ENCODE measurements at regions not wholly inside any gene's neighbourhood (a gene's known extent, or its start where the extent isn't known, plus 50 kb on each side); places are given as distances from the start of the nearest gene placed in this dataset.
A peak's percentile ranks its signal among the peaks of the same experiment; 100 is the strongest.

DNA sequence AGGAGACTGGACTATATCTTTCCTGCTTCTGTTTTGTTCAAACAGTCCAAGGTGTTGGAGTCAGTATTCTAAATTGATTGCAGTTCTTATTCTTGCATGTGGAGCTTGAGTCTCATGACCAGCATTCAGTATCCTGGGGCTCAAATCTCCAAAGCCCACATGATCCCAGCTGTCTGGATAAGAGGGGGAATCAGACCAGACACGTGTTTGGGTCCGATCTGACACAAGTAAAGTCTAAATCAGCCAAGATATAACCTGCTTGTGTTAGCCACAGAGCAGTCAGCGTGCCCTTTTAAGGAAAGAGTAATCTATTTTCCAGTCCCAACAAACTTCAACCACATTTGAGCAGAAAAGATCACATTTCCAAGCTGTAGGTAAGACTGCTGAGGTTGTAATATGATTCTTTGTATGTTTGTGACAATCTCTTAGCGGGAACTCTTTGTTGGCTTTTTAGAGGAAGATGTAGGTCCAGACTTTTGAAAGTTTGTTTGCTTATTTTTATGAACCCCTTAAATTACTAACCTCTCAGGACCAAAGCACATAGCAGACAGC is 334.6 kb downstream of the SLC4A3 start:
- no peak for DNase-seq

DNA sequence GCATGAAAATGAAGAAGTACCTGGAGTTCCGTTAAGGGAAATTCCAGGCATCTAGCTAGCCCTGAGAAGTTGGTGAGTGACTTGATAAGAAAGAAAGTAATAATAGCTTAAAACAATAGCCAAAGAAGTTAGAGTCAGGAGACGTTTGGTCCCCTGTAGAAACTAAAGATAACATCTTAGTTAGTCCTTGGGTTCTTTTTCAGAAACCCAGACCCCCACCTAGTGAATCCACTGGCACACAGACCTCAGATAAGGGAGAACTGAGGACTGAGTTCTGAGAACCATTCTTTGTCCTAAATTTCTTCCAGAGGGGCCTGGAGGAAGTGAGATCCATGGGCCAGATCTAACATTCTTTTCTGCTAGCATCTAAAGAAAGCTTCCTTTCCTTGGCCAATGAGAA is 335.4 kb downstream of the SLC4A3 start:
- DNase-seq = no peak

DNA sequence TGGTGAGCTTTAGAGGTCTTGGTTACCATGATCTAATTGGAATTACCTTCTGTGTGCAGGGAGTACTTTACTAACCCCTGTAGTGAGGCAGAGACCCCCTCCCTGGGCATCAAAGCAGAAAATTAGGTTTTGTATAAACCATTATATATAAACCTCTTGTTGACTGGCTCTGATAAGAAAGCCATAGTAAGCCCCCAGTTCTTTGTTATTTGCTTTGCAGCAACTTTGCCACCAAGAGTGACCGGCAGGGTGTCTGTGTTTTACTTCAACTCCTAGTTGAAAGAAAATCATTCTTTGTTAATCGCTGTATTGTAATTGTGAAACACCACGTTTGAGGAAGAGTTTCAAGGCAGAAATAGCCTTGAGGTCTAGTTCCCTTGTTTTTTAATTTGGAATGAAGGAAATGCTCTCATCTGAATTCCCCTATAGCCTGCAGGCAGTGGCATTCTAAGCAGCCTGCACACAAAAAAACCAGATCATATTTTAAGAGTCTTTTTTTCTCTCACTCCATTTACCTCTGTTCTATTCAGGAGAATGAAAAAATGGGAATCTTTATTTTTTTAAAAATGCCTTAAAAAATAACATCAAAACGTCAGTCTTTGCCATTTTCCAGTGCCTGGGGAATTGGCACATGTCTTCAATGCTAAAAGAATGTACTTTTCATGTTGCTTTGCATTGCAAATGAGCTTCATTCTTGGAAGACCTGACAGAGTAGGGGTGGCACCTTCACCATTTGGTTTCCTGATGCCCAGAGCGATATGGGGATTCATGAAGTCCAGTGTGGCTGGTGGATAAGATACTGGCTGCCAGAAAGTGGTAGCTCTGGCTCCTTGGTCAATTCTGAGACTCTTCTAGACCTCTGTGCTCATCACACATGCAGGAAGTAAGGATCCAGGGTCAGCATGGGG is 338.1 kb downstream of the SLC4A3 start:
- peak; percentile 3 for DNase-seq

DNA sequence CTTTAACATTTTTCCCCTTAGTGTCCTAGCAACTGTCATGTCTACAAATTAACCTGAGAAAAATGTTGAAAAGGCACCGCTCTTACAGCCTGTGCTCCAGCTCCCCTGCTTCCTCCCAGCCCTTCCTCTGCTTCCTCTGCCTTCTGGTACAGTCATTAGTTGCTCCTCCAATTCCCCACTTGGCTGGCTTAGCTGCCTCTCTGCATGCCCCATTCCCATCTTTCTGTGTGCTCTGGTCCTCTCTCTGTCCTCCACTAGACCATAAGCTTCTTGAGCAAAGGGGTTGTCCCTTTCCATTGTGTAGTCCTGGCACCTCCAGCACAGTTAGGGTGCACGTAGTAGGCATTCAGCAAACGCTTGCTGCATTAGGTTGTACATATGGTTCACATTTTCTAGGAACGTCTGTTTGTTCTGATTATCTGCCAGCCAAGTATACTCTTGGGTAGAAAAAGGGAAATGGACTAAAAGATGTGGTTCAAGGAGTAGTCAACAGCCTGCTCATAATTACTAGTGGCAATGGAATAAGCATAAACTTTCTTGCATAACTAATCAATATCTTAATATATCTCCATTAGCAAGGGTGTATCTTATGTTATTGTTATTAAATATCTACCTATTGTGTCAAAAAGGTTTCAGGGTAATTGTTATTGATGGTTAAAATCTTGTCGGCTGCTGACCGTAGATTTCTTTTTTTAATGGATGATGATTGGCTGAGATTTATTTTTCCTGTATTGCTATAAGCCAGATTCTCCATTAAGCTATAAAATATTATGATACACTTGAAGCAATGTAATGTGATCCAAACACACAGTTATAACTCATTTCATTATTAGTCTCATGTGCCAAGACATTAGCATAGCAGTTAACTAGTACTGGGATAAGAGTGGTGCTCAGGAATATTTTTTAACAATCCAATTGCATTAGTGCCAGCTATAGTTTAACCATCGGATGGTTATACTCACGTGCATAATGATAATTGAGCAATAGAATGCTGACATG is 340.1 kb downstream of the SLC4A3 start:
- no peak for DNase-seq

DNA sequence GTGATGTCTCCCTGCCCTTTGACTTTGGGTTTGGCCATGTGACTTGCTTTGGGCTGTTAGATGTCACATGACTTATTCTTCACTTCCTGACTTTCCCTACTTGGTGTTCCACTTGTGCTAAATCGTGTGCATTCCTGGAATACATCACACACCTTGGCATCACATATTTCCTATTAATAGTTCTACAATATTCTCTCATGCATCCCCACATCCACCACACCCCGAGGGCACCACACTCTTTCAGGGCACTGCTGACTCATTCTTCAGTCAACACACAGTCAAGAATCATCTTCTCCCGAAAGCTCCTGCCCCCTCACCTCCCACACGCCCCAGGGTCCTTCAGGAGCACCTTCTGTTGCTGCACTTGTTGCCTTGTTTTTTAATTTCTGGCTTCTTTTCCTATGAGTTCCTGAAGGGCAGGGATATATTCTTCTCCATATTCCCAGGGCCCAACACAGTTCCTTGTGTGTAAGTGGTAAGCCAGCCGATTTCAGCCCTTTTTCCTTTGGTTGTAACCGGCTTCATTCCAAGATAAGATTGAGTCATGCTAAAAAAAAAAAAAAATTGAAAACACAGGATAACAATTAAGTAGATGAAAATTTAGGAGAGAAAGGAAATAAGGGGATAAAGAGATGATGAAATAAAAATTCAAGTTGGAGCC is 341.4 kb downstream of the SLC4A3 start:
- no peak for DNase-seq

DNA sequence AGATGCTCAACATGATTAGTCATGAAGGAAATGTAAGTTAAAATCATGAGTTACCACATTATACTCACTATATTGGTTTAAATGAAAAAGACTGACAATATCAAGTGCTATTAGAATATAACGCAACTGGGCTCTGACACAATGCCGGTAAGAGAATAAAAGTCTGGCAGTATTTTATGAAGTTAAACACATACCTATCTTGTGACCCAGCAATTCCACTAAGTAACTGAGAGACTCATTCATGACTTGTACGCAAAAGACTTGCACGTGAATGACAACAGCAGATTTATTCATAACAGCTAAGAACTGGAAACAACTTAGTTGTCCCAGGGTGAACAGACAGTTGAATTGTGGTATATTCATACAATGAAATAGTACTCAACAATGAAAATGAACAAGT is 342.1 kb downstream of the SLC4A3 start:
- DNase-seq = no peak

DNA sequence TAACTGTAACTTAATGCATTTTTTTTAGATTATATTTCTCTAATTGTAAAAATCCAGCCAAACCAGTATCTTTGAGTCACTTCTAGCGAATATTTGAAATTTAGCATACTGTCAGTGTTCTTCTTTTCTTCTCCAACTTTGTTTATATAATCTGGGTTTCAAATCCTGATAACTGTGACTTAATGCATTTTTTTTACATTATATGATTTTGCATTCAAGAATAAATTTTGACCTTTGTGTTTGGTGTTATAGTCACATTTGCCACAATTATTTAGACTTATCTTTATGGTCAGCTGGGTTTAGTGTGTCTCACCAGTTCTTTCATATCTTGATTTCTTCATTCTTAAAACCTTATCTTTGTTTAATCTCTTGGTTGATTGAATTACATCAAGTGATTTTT is 345.7 kb downstream of the SLC4A3 start:
- no peak for DNase-seq

DNA sequence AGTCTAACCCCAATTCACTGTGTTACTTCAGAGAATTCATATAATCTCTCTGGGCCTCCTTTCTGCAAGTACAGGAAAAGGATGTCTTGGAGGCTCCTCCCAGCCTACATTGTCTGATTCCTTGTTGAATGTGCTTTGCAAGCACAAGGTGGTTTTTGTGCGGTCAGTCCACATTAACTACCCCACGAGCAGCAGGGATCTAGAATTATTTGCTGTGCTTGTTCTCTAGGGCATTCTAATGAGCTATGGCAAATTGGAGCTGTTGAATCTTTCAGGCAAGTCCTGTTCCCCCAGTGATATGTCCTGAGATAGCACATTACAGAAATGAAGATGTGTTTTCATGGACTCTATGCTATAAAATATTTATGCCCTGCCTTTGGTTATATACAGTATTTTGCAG is 349.4 kb downstream of the SLC4A3 start:
- DNase-seq = no peak

DNA sequence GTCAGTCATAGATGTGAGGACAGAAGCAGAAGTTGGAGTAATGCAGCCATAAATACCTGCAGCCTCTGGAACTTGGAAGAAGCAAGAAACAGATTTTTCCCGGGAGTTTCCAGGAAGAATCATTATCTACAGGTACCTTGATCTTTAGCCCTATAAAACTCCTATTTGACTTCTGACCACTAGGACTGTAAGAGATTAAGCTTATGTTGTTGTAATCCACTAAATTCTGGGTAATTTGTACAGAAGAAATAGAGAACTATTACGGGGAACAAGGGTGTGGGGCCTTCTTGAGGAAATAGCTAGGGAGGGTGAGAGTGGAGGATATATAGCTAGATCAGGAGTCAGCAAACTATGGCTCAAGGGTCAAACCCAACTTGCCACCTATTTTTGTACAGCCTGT is 353.2 kb downstream of the SLC4A3 start:
- DNase-seq = no peak

DNA sequence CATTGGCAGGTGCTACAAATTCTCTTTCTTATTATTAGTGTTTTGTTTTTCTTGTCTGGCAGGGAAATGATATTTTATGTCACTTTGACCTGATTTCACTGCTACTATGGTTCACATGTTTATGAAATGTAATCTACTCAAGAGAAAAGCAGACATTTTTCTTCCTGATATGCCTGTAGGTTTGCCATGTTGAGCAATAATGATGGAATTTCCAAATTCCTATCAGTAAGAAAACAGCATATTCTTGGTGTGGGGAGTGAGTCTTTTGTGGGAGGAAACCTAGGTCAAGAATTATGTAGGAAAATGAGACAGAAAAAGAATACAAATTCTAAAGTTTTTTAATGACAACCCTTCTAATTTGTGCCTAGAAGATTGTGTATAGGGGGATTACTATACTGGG is 356.4 kb downstream of the SLC4A3 start:
- no peak for DNase-seq

DNA sequence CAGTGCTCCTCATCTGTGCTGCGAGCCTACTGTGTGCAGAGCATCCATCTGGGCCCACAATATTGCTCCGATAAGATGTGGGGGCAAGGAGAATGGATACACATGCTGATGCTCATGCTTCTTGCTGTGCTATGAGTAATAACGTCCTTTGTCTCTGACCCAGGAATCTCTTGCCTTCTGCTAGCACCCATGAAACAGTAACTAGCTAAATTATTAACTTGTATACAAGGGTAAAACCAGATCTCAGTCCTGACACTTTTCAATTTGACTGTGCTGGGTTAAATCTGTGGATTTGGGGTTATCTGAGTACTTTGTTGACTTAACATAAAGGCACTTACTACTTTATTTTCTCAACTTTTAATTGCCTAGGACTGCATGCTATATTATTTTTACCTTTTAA is 357.6 kb downstream of the SLC4A3 start:
- DNase-seq = no peak

DNA sequence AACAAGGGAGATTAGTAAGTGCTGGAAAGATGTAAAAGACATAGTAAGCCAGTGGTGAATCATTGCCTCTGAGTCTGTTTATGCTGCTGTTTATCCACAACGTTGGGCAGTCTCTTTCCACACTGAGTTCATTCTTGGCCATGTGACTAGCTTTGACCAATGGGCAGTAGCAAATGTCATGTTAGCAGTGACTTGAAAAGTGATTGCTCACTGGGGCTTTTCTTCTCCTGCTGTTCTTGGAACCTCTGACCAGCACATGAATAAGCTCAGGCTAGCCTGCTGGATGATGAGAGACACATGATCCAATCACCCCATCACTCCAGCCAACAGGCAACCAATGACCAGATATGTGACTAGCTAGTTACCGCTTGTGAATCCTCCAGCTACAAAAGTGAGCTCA is 360.4 kb downstream of the SLC4A3 start:
- no peak for DNase-seq

DNA sequence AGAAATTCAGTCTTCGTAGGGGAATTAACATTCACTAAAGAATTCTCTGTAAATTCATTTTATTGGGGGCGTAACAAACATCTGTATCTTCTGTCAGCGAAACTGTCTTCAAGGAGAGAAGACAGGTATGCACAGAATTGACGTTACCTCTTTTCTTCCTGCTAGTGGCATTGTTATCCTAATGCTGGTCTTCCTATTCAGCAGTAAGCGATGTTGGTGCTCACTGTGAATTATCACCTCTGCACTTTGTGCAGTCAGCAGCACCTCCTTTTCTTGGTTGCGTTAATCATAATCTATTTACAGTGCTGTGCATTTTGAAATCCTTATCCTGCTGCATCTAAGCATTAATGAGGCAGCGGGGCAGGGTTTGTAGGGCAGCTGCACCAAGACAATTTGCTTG is 362.3 kb downstream of the SLC4A3 start:
- no peak for DNase-seq

DNA sequence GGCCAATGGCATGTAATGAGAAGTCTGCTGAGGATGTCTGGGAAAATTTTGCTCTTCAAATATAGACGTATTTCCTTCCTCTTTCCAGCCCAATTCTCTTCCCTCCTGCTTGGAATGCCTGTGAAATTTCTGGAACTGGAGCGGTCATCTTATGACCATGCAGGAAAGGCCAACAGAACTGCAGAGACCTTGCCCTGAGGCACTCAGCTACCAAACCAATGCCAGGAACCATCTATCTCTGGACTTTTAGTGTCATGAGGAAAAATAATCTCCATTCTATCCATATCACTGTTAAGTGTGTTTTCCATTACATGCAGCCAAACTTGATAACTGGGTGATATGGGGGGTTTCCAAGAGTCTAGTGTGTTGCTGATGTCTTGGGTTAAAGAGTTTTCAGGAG is 363.7 kb downstream of the SLC4A3 start:
- DNase-seq = no peak

DNA sequence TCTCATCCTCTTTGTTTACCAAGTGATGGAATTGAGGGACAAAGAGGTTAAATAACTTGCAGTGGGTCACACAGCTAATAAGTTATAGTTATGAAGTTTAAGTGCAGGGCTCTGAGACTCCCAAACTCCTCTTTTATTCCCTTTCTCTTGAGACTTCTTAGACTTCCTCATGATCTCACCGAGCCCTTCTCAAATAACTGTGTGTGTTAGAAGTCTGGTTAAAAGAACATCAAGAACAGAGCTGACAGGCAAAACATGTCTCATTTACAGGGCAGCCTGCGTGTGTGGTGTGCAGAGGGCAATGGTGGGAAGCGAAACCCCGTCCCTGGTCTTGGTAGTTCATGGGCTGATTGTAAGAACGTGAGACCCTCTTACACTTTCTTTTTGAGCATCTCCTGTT is 368.0 kb downstream of the SLC4A3 start:
- DNase-seq = no peak

DNA sequence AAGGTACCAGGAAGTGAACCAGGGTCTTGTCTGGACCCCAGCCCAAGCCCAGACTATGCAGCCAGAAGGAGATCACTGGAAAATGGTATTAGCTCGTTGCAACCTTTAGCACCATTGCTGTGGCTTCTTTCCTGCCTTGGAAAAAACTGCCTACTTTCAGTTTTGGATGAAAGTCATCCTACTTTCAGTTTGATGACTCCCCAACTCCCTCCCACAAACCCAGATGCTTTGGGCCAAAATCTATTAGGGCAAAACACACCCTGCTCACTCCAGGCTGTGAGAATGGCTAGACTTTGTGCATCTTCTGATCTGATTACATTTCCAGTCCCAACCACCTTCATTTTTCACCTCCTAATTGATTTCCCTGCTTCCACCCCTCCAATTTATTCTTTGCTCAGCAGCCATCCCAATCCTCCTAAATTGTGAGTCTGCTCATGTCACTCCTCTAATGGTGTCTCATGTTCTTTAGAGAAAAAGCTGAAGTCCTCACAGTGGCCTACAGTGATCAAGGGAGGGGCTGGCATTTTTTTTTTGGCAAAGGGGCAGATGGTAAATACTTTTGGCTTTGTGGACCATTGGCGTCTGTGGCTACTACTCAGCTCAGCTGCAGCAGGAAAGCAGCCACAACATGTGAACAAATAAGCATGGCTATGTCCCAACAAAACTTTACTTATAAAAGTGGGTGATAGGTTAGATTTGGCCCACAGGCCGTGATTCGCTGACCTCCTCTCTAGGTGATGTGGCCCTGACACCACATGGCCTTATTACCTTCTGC is 368.7 kb downstream of the SLC4A3 start:
- DNase-seq = no peak

DNA sequence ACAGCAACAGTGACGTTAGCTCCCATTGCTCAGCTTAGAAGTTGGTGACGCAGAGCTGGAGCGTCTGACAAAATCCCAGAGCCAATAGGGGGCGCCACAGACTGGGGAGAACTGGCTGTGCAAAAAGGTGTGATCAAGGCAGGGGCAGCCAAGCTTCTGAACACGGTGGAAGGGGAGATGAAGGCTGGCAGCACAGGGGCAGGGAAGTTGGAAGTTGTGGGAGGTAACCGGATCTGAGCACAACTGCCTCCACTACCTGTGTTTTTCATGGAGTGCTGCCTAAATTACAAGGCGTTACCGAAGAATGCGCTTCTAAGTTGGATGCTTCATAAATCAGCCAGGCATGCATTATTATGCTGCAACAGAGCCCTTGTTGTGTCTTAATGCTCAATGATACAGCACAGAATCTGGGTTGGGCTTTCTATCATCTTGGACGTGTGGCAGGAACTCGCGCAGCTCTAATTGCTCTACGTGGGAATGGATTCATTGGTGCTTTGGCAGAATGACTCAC is 370.0 kb downstream of the SLC4A3 start:
- no peak for DNase-seq

DNA sequence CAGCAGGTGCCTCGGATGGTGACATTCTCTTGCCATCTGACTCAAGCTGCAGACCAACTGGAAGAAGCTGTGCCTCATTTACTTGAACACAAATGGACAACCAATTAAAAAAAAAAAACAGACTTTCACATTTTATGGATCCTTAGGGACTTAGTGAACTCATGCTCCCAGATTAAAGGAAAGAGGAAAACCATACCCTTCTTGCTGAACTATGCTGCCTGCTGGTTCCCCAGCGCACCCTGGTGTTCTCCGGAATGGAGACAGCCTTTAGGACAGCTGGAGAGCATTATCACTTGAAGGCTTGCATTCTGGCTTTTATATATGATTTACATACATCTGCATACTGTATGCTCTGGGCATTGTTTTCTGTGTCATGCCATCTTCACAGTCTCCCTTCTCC is 370.7 kb downstream of the SLC4A3 start:
- peak; percentile 28 for DNase-seq

DNA sequence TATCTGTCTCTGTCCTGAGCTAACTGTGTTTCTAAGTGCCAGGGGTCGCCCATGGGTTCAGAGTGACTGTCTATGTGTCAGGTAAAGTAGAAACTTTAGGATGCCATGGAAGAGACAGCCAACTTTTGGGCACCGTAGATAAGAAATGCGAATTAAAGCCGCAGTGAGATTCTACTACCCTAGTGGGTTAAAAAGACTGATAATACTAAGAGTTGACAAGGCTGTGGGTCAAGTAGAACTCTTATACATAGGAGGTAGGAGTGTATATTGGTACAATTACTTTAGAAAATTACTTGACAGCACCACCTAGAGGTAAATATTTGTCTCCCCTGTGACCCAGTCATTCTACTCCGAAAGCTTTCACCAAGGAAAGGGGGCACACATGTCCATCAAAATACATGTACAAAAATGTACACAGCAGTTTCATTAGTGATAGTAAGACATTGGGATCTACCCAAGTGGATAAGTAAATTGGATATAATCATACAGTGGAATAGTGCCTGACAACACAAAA is 371.3 kb downstream of the SLC4A3 start:
- no peak for DNase-seq

DNA sequence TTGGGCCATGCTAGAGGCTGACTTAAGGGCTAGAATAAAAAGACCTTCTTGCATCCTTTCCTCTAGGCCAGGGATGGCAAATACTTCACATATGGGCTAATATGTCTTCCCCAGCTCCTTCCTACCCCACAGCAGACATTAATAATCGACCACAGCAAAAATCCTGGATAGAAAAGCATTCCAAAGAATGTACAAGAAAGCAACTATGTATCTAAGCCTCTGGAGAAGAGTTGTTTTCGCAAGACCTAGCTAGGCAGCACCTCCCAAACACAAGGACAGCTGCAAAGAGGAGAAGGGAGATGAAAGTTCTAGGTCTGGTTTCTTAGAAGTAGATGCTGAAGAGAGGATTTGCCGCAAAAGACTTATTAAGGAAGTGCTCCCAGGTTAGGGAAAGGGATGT is 372.6 kb downstream of the SLC4A3 start:
- no peak for DNase-seq

DNA sequence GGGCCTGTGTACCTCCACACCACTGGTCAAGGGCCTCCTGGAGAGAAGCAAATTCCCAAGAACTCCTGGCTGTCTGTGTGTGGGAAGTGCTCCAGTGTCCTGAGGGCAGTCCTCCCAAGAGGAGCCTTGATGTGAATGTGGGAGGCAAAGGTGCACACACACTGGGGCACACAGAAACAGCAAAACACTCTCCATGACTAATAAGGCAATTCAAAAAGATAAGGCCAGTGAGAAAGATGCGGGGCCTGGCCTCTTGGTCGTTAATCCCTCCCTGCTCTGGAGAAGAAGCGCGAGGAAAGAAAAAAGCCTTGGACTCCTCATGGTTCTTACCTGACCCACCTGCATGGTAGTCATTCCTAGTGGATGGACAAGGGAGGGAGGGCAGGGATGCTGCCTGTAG is 373.2 kb downstream of the SLC4A3 start:
- no peak for DNase-seq

DNA sequence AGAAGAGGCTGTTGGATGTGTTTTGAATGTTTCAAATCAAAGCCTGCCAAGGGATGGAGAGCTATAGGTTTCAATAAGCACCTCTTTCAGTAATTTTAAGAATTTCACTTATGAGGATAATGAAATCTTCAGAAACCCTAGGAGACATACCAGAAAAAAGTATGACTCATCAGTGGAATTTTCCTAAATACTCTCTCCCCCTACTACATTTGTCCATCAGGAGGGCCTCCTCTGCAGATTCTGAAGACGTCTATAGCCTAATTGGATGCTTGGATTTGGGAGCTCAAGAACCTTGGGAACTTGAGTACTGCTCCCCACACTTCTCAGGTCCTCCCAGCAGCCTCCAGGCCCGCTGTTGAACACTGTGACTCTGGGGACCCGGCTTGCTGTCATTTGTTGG is 374.3 kb downstream of the SLC4A3 start:
- DNase-seq = no peak
